ENCODE measurements at regions not wholly inside any gene's neighbourhood (a gene's known extent, or its start where the extent isn't known, plus 50 kb on each side); places are given as distances from the start of the nearest gene placed in this dataset.

- Histone ChIP-seq H3K4me3 (no peak overlapping the region), H3K9me3 (no peaks in the 10 kb centered on the region), H3K27ac (no peak overlapping the region), H3K27me3 (no peaks in the 10 kb centered on the region), H3K4me1 (no peaks in the 10 kb centered on the region), H3K36me3 (no peaks in the 10 kb centered on the region)
- TF ChIP-seq POLR2AphosphoS5 (IDR thresholded peaks at IDR 0.05) (no peak), POLR2A (IDR thresholded peaks at IDR 0.05) (no peak), CTCF (IDR thresholded peaks at IDR 0.05) (no peak)
- no peak for DNase-seq (ENCODE audit: low spot score in 2 of 2)
- intact Hi-C loops (cut with DNase I; ENCODE audit: low total_unique reads): no loop called here
Measured at GRCh38 chr14:76551906-76552305, 176.0 kb downstream of the ESRRB start.

GRCh38 chr14:76564471-76565422 lies 188.8 kb downstream of the ESRRB start:
- Histone ChIP-seq H3K4me3 (no peak overlapping the region), H3K36me3 (no peaks in the 10 kb centered on the region), H3K27ac (no peak overlapping the region), H3K4me1 (no peaks in the 10 kb centered on the region), H3K9me3 (peaks cover 0 to 6% of the 10 kb centered on the region in 2 donors), H3K27me3 (no peaks in the 10 kb centered on the region)
- no peak for DNase-seq (ENCODE audit: low spot score in 2 of 2)
- TF ChIP-seq CTCF (IDR thresholded peaks at IDR 0.05): no peak
- TF ChIP-seq POLR2AphosphoS5 (IDR thresholded peaks at IDR 0.05): no peak
- no peak for TF ChIP-seq POLR2A (IDR thresholded peaks at IDR 0.05)
- intact Hi-C loops (cut with DNase I; ENCODE audit: low total_unique reads): no loop called here

GRCh38 chr14:76566439-76566838 lies 190.5 kb downstream of the ESRRB start:
- intact Hi-C loops (cut with DNase I; ENCODE audit: low total_unique reads): no loop called here

GRCh38 chr14:76574416-76575095 lies 186.7 kb upstream of the VASH1 start:
- H3K36me3 ChIP-seq: no peaks in the 10 kb centered on the region
- no peaks in the 10 kb centered on the region for H3K4me1 ChIP-seq
- TF ChIP-seq POLR2A (IDR thresholded peaks at IDR 0.05) (no peak), CTCF (IDR thresholded peaks at IDR 0.05) (no peak), POLR2AphosphoS5 (IDR thresholded peaks at IDR 0.05) (no peak)
- no peaks in the 10 kb centered on the region for H3K27me3 ChIP-seq
- peaks cover 0 to 4% of the 10 kb centered on the region in 2 donors for H3K9me3 ChIP-seq
- intact Hi-C loops (cut with DNase I; ENCODE audit: low total_unique reads): no loop called here
- no peak overlapping the region for H3K27ac ChIP-seq
- no peak for DNase-seq (ENCODE audit: low spot score in 2 of 2)
- peak overlapping the region in 2 of 3 donors; percentile 28 to 30 for H3K4me3 ChIP-seq

More at GRCh38 chr14:76566439-76566838, 190.5 kb downstream of the ESRRB start:
- no peaks in the 10 kb centered on the region for H3K4me1 ChIP-seq
- DNase-seq (ENCODE audit: low spot score in 2 of 2): no peak
- peaks cover 0 to 6% of the 10 kb centered on the region in 2 donors for H3K9me3 ChIP-seq
- TF ChIP-seq CTCF (IDR thresholded peaks at IDR 0.05) (no peak), POLR2A (IDR thresholded peaks at IDR 0.05) (no peak), POLR2AphosphoS5 (IDR thresholded peaks at IDR 0.05) (no peak)
- H3K27me3 ChIP-seq: no peaks in the 10 kb centered on the region
- H3K36me3 ChIP-seq: no peaks in the 10 kb centered on the region
- no peak overlapping the region for H3K4me3 ChIP-seq
- no peak overlapping the region for H3K27ac ChIP-seq

GRCh38 chr14:76575108-76575507 lies 186.2 kb upstream of the VASH1 start:
- H3K27ac ChIP-seq: no peak overlapping the region
- DNase-seq (ENCODE audit: low spot score in 2 of 2): no peak
- peak overlapping the region in 2 of 3 donors; percentile 28 to 30 for H3K4me3 ChIP-seq
- no peaks in the 10 kb centered on the region for H3K27me3 ChIP-seq
- intact Hi-C loops (cut with DNase I; ENCODE audit: low total_unique reads): no loop called here
- no peaks in the 10 kb centered on the region for H3K36me3 ChIP-seq
- TF ChIP-seq POLR2A (IDR thresholded peaks at IDR 0.05) (no peak), CTCF (IDR thresholded peaks at IDR 0.05) (no peak), POLR2AphosphoS5 (IDR thresholded peaks at IDR 0.05) (no peak)
- H3K9me3 ChIP-seq: peaks cover 0 to 4% of the 10 kb centered on the region in 2 donors
- no peaks in the 10 kb centered on the region for H3K4me1 ChIP-seq

Measured in breast epithelium (tissue), 4 donors.